H1 (cell line): ENCODE measurements at regions not wholly inside any gene's neighbourhood (a gene's known extent, or its start where the extent isn't known, plus 50 kb on each side); places are given as distances from the start of the nearest gene placed in this dataset.

Experiments used
- CTCF ChIP-seq, 3 experiments: IDR thresholded peaks; 1 replicate in 2 of 3; 2 replicates in 1 of 3; pipeline versions ENCODE4 v1.5.1 to v1.6.1; 2011; ENCODE audit warnings: low read length in 3 of 3, mild to moderate bottlenecking in 3 of 3, inconsistent platforms in 2 of 3, low read depth in 1 of 3, moderate library complexity in 1 of 3; ENCODE audit not compliant: insufficient read depth in 1 of 3; ENCODE audit errors: control extremely low read depth in 1 of 3
- KDM5A ChIP-seq: fragments of 200-600 bp; IDR thresholded peaks from 2 replicates; pipeline ENCODE4 v1.7.1; 2012; ENCODE audit warnings: mild to moderate bottlenecking, low read length, inconsistent platforms, mixed read lengths
- POLR2A ChIP-seq, 2 experiments: IDR thresholded peaks; 1 replicate in 1 of 2; 2 replicates in 1 of 2; pipeline ENCODE4 v1.6.1; 2011; ENCODE audit warnings: low read depth in 2 of 2, low read length in 2 of 2, mild to moderate bottlenecking in 2 of 2; ENCODE audit errors: control extremely low read depth in 1 of 2
- RAD21 ChIP-seq, 2 experiments: IDR thresholded peaks in 1 of 2; conservative IDR thresholded peaks in 1 of 2; 2 replicates each; pipeline ENCODE4 v1.6.1; 2011; ENCODE audit warnings: low read depth in 2 of 2, low read length in 2 of 2, improper control_type of control experiment in 1 of 2, inconsistent platforms in 1 of 2, mild to moderate bottlenecking in 1 of 2, moderate library complexity in 1 of 2
- RFX5 ChIP-seq: IDR thresholded peaks from 2 replicates; pipeline ENCODE4 v1.6.1; 2011; ENCODE audit warnings: low read depth, low read length, improper control_type of control experiment, borderline replicate concordance
- SIRT6 ChIP-seq: IDR thresholded peaks from one replicate; pipeline ENCODE4 v1.7.1; 2012; ENCODE audit warnings: low read length, inconsistent platforms
- SRF ChIP-seq: IDR thresholded peaks from 2 replicates; pipeline ENCODE4 v1.6.1; 2011; ENCODE audit warnings: mild to moderate bottlenecking, low read depth, low read length, moderate library complexity
- TAF1 ChIP-seq: IDR thresholded peaks from 2 replicates; pipeline ENCODE4 v1.6.1; 2011; ENCODE audit warnings: mild to moderate bottlenecking, low read depth, low read length

DNA sequence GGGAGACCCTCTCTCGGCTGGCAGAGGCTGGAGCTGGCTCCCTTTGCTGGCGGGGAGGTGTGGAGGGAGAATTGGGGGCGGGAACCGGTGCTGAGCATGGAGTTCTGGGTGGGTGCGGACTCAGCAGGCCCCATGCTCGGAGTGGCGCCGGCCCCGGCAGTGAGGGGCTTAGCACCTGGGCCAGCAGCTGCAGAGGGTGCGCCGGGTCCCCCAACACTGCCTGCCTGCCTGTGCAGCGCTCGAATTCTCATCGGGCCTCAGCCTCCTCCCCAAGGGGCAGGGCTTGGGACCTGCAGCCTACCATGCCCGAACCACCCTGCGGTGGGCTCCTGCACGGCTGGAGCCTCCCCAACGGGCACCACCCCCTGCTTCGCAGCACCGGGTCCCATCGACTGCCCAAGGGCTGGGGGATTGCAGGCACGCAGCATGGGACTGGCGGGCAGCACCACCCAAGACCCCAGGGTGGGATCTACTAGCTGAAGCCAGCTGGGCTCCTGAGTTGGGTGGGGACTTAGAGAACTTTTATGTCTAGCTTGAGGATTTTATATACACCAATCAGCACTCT is 129.8 kb downstream of the LRRC30 start:
- TF ChIP-seq RFX5 (no peak), CTCF (IDR thresholded peaks at IDR 0.05; ENCODE audit: control extremely low read depth in 1 of 3, insufficient read depth in 1 of 3, low read depth in 1 of 3, low read length in 3 of 3) (no peak), SRF (no peak), TAF1 (no peak), POLR2A (IDR thresholded peaks at IDR 0.05; ENCODE audit: control extremely low read depth in 1 of 2, low read depth in 2 of 2, low read length in 2 of 2) (no peak), SIRT6 (no peak), KDM5A (no peak), RAD21 (IDR thresholded peaks at IDR 0.05 in 1 of 2, conservative IDR thresholded peaks at IDR 0.05 in 1 of 2; ENCODE audit: low read depth in 2 of 2, low read length in 2 of 2) (no peak)
